ENCODE measurements at regions not wholly inside any gene's neighbourhood (a gene's known extent, or its start where the extent isn't known, plus 50 kb on each side); places are given as distances from the start of the nearest gene placed in this dataset.

GRCh38 chr12:3362737-3363136, 128.3 kb upstream of the PRMT8 start:
- Histone ChIP-seq H3K27ac (ENCODE audit: low read depth, low read length, poor library complexity, severe bottlenecking) (no peak overlapping the region), H3K27me3 (replicated peaks; ENCODE audit: insufficient read depth, low read depth, low read length, poor library complexity) (peaks cover 28% of the 10 kb centered on the region), H3K36me3 (ENCODE audit: insufficient read depth, low read length, poor library complexity, severe bottlenecking) (no peaks in the 10 kb centered on the region), H3K4me3 (ENCODE audit: low read depth, low read length, poor library complexity, severe bottlenecking) (no peak overlapping the region), H3K9me3 (ENCODE audit: low read depth, low read length, poor library complexity, severe bottlenecking) (no peaks in the 10 kb centered on the region), H3K4me1 (ENCODE audit: insufficient read depth, low read length, poor library complexity, severe bottlenecking) (no peaks in the 10 kb centered on the region)
- CTCF ChIA-PET: no interaction called here
- intact Hi-C loops (cut with micrococcal nuclease; ENCODE audit: unreplicated experiment): no loop called here
- TF ChIP-seq CTCF (conservative IDR thresholded peaks at IDR 0.05; ENCODE audit: low read depth, low read length) (no peak), EZH2 (IDR thresholded peaks at IDR 0.05; ENCODE audit: borderline replicate concordance, low read depth, low read length, poor library complexity, severe bottlenecking) (no peak)
- DNase-seq (ENCODE audit: low spot score): no peak
- POLR2A ChIA-PET (ENCODE audit: low non-redundant PET): no interaction called here
- no TSS peak for BruUV-seq (replicated peaks)

GRCh38 chr12:3363608-3364007, 127.4 kb upstream of the PRMT8 start:
- ChIA-PET CTCF (no interaction called here), POLR2A (ENCODE audit: low non-redundant PET) (no interaction called here)
- peaks cover 32% of the 10 kb centered on the region for H3K27me3 ChIP-seq (replicated peaks; ENCODE audit: insufficient read depth, low read depth, low read length, poor library complexity)
- H3K9me3 ChIP-seq (ENCODE audit: low read depth, low read length, poor library complexity, severe bottlenecking): no peaks in the 10 kb centered on the region
- TF ChIP-seq EZH2 (IDR thresholded peaks at IDR 0.05; ENCODE audit: borderline replicate concordance, low read depth, low read length, poor library complexity, severe bottlenecking) (no peak), CTCF (conservative IDR thresholded peaks at IDR 0.05; ENCODE audit: low read depth, low read length) (no peak)
- no peaks in the 10 kb centered on the region for H3K36me3 ChIP-seq (ENCODE audit: insufficient read depth, low read length, poor library complexity, severe bottlenecking)
- intact Hi-C loops (cut with micrococcal nuclease; ENCODE audit: unreplicated experiment): no loop called here
- H3K27ac ChIP-seq (ENCODE audit: low read depth, low read length, poor library complexity, severe bottlenecking): no peak overlapping the region
- DNase-seq (ENCODE audit: low spot score): no peak
- H3K4me1 ChIP-seq (ENCODE audit: insufficient read depth, low read length, poor library complexity, severe bottlenecking): no peaks in the 10 kb centered on the region
- BruUV-seq (replicated peaks): no TSS peak
- H3K4me3 ChIP-seq (ENCODE audit: low read depth, low read length, poor library complexity, severe bottlenecking): no peak overlapping the region

GRCh38 chr12:3364226-3364625, 126.8 kb upstream of the PRMT8 start:
- BruUV-seq (replicated peaks): no TSS peak
- CTCF ChIA-PET: no interaction called here
- Histone ChIP-seq H3K27me3 (replicated peaks; ENCODE audit: insufficient read depth, low read depth, low read length, poor library complexity) (peaks cover 36% of the 10 kb centered on the region), H3K4me3 (ENCODE audit: low read depth, low read length, poor library complexity, severe bottlenecking) (no peak overlapping the region), H3K4me1 (ENCODE audit: insufficient read depth, low read length, poor library complexity, severe bottlenecking) (no peaks in the 10 kb centered on the region), H3K36me3 (ENCODE audit: insufficient read depth, low read length, poor library complexity, severe bottlenecking) (no peaks in the 10 kb centered on the region), H3K9me3 (ENCODE audit: low read depth, low read length, poor library complexity, severe bottlenecking) (no peaks in the 10 kb centered on the region), H3K27ac (ENCODE audit: low read depth, low read length, poor library complexity, severe bottlenecking) (no peak overlapping the region)
- intact Hi-C loops (cut with micrococcal nuclease; ENCODE audit: unreplicated experiment): no loop called here
- DNase-seq (ENCODE audit: low spot score): no peak
- TF ChIP-seq EZH2 (IDR thresholded peaks at IDR 0.05; ENCODE audit: borderline replicate concordance, low read depth, low read length, poor library complexity, severe bottlenecking): no peak
- TF ChIP-seq CTCF (conservative IDR thresholded peaks at IDR 0.05; ENCODE audit: low read depth, low read length): no peak
- POLR2A ChIA-PET (ENCODE audit: low non-redundant PET): no interaction called here

Data from A673 (cell line).